ENCODE measurements at regions not wholly inside any gene's neighbourhood (a gene's known extent, or its start where the extent isn't known, plus 50 kb on each side); places are given as distances from the start of the nearest gene placed in this dataset.

DNA sequence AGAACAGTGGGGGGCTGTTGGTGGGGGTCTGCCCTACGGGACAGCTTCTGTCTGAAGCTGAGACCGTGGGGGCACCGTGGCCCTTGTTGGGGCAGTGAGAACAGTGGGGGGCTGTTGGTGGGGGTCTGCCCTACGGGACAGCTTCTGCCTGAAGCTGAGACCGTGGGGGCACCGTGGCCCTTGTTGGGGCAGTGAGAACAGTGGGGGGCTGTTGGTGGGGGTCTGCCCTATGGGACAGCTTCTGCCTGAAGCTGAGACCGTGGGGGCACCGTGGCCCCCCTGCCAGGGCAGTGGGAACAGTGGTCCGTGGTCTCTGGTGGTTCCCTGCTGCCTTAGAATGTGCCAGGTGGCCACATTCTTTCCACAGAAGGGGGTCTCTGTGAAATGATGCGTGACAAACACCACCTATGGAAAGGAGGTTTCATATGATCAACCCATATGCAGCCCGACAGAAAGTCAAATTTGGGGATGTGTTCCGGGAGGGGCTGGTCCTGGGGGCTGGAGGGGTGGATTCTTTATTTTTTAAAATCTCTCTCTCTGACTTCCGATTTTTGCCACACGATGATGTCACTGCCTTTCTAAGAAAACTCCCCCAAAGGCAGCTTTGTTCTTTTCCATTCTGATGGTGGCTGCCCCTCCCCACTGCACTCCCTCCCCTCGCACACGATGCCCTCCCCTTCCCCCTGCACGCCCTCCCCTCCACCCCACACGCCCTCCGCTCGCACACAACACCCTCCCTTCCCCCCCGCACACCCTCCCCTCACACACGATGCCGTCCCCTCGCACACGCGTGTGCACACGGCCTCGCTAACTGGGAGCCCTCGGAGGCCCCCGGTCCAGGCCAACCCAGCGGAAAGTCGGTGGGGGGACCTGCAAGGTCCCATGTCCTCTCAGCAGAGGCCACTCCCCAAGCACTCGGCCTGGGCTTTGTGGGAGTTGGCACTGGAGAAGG is 1186.5 kb downstream of the BRD1 start:
- TF ChIP-seq, protein P1, sequence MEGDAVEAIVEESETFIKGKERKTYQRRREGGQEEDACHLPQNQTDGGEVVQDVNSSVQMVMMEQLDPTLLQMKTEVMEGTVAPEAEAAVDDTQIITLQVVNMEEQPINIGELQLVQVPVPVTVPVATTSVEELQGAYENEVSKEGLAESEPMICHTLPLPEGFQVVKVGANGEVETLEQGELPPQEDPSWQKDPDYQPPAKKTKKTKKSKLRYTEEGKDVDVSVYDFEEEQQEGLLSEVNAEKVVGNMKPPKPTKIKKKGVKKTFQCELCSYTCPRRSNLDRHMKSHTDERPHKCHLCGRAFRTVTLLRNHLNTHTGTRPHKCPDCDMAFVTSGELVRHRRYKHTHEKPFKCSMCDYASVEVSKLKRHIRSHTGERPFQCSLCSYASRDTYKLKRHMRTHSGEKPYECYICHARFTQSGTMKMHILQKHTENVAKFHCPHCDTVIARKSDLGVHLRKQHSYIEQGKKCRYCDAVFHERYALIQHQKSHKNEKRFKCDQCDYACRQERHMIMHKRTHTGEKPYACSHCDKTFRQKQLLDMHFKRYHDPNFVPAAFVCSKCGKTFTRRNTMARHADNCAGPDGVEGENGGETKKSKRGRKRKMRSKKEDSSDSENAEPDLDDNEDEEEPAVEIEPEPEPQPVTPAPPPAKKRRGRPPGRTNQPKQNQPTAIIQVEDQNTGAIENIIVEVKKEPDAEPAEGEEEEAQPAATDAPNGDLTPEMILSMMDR (IDR thresholded peaks at IDR 0.05): no peak
- Histone ChIP-seq H3K27ac (no peak overlapping the region), H3K4me3 (no peak overlapping the region), H3K36me3 (no peaks in the 10 kb centered on the region), H3K9me3 (no peaks in the 10 kb centered on the region), H3K27me3 (no peaks in the 10 kb centered on the region), H3K4me1 (no peaks in the 10 kb centered on the region)
- peak in 1 of 4 donors; percentile 69 for DNase-seq
- ATAC-seq: no peak
- intact Hi-C loops (cut with DNase I): no loop called here

DNA sequence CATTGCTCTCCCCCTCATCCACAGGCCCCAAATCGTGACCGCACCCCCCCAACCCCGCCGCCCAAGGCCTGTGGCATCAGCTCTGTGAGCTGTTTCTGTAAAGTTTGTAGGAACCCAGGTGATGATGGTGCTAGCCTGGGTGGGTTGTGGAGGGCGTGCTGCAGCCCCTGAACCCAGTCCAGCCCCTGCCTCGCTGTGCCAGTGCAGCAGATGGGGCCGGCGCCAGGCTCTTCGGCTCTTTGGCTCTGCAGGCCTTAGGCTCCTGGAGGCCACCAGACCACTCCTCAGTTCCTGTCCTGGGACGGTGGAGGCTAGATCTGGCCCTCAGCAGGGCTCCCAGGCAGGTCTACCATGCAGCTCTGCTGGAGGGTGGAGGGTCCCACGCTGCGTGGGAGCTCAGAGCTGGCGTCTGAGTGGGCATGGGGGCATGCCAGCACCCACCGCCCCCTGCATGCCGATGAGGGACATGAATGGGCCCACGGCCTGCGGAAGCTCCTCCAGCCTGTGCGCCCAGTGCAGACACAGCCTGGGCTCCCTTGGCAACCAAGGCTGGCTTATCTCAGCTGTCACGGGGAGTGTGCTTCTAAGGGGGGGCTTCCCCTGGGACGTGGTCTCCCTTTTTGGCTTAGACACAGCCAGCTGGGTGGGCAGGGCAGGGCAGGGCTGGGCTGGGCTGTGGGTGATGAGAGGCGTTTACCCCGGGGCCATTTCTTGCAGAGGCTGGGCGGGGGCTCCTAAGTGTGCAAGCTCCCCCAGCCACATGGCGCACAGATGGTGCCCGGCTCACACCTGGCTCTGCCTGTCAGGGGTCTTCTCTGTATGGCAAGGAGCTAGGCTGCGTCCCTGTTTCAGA is 1187.6 kb downstream of the BRD1 start:
- Histone ChIP-seq H3K27ac (no peak overlapping the region), H3K9me3 (no peaks in the 10 kb centered on the region), H3K36me3 (no peaks in the 10 kb centered on the region), H3K27me3 (no peaks in the 10 kb centered on the region), H3K4me3 (no peak overlapping the region), H3K4me1 (no peaks in the 10 kb centered on the region)
- no peak for ATAC-seq
- TF ChIP-seq, protein P1 (IDR thresholded peaks at IDR 0.05): no peak
- intact Hi-C loops (cut with DNase I): no loop called here
- DNase-seq: peak in 1 of 4 donors; percentile 61

DNA sequence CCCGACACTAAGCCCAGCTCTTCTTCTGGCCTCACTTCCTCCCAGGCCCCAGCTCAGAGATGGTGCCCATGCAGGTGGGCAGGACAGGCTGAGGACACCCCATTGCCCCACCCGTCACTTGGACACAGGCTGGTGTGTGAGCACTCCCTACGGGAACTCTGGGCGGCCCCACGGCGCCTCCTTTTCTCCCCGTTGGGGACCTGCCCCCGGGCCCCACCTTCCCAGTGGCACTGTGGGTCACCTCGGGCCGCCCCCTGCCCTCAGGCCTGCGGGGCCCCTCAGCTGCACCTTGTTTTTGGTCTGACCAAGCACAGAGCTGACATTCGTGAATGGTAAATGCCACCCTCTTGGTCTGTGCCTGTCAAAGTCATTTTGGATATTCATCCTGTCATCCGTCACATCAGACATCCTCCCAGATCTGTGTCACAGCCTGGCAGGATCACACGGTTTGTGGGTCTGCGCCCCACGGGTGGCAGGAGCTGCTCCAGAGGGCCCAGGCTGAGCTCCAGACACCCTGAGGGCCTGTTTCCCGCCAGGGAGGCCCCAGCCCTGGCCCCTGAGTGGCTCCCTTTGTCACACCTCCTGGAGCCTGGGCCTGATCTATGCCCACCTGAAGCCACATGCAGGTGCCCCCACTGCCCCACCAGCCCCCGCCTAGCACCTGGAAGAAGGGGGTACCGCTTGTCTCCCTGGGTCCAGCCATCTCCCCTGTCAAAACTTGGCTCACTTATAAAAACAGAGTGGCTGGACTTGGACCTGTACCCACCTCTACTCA is 1188.5 kb downstream of the BRD1 start:
- Histone ChIP-seq H3K9me3 (no peaks in the 10 kb centered on the region), H3K27ac (no peak overlapping the region), H3K27me3 (no peaks in the 10 kb centered on the region), H3K36me3 (no peaks in the 10 kb centered on the region), H3K4me1 (no peaks in the 10 kb centered on the region), H3K4me3 (no peak overlapping the region)
- DNase-seq: peak in 1 of 4 donors; percentile 70
- TF ChIP-seq, protein P1 (IDR thresholded peaks at IDR 0.05): no peak
- intact Hi-C loops (cut with DNase I): no loop called here
- ATAC-seq: no peak

DNA sequence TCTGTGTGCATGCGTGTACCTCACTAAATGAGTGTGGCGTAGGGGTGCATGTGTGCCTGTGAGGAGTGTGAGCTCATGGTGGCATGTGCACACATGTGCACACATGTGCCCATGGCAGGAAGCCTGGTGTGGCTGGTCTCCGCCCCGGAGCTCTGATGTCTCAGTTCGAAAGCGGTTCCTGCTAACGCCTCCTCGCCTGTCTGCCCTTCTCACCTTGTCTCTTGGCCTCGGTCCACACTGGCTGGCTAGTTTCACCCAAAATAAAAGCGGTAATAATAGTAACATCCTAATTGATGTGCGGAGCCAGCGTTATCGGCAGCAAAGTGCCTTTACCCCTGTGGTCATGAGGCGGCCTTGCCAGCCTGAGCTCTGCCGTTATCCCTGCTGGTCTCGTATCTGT is 1190.4 kb downstream of the BRD1 start:
- intact Hi-C loops (cut with DNase I): no loop called here
- TF ChIP-seq, protein P1 (IDR thresholded peaks at IDR 0.05): no peak
- ATAC-seq: no peak
- no peaks in the 10 kb centered on the region for H3K9me3 ChIP-seq
- no peaks in the 10 kb centered on the region for H3K27me3 ChIP-seq
- H3K27ac ChIP-seq: no peak overlapping the region
- no peaks in the 10 kb centered on the region for H3K36me3 ChIP-seq
- no peak for DNase-seq
- H3K4me1 ChIP-seq: no peaks in the 10 kb centered on the region
- H3K4me3 ChIP-seq: no peak overlapping the region

Data from left lung (tissue), 4 donors.